Islet precursor cell (in vitro differentiated cells): ENCODE measurements at regions not wholly inside any gene's neighbourhood (a gene's known extent, or its start where the extent isn't known, plus 50 kb on each side); places are given as distances from the start of the nearest gene placed in this dataset.
"Not testable (repeated sequence)": the region's sequence is repeated elsewhere in the genome, so short reads cannot be mapped to it uniquely, and the experiment has no call there.

Experiments
- DNase-seq: peaks from one replicate; pipeline ENCODE4 v3.0.0-alpha.2; 2018

- DNase-seq = no peak
Observed at GRCh38 chr16:86945166-86945900, 367.0 kb downstream of the FOXL1 start.

GRCh38 chr16:86946396-86946795 is 368.0 kb downstream of the FOXL1 start:
- DNase-seq = peak; percentile 87

GRCh38 chr16:86946981-86947380 is 368.6 kb downstream of the FOXL1 start:
- no peak for DNase-seq

GRCh38 chr16:86948046-86948445 is 369.1 kb downstream of the C16orf95 start:
- no peak for DNase-seq

- DNase-seq = no peak
Observed at GRCh38 chr16:86949116-86949515, 368.1 kb downstream of the C16orf95 start.

GRCh38 chr16:86949630-86950029 is 367.6 kb downstream of the C16orf95 start:
- no peak for DNase-seq

- no peak for DNase-seq
Observed at GRCh38 chr16:86951041-86951822, 366.0 kb downstream of the C16orf95 start.

GRCh38 chr16:86951831-86952598 is 365.2 kb downstream of the C16orf95 start:
- peak; percentile 77 for DNase-seq

GRCh38 chr16:86952769-86953168 is 364.4 kb downstream of the C16orf95 start:
- DNase-seq = no peak

- peak; percentile 96 for DNase-seq
Observed at GRCh38 chr16:86953631-86954391, 363.4 kb downstream of the C16orf95 start.

- DNase-seq = no peak
Observed at GRCh38 chr16:86955136-86955855, 361.9 kb downstream of the C16orf95 start.

GRCh38 chr16:86956437-86956836 is 360.8 kb downstream of the C16orf95 start:
- DNase-seq = no peak

GRCh38 chr16:86957662-86958198 is 359.5 kb downstream of the C16orf95 start:
- DNase-seq = not testable (repeated sequence)

- no peak for DNase-seq
Observed at GRCh38 chr16:86958423-86958822, 358.8 kb downstream of the C16orf95 start.

GRCh38 chr16:86959091-86959651 is 358.0 kb downstream of the C16orf95 start:
- no peak for DNase-seq

GRCh38 chr16:86959729-86960128 is 357.5 kb downstream of the C16orf95 start:
- DNase-seq = no peak

- no peak for DNase-seq
Observed at GRCh38 chr16:86960266-86960665, 356.9 kb downstream of the C16orf95 start.

GRCh38 chr16:86961171-86961601 is 356.0 kb downstream of the C16orf95 start:
- no peak for DNase-seq

- no peak for DNase-seq
Observed at GRCh38 chr16:86962259-86962658, 354.9 kb downstream of the C16orf95 start.

GRCh38 chr16:86962913-86963312 is 354.3 kb downstream of the C16orf95 start:
- DNase-seq = no peak
